Tibial nerve (tissue), 4 donors: ENCODE measurements at regions not wholly inside any gene's neighbourhood (a gene's known extent, or its start where the extent isn't known, plus 50 kb on each side); places are given as distances from the start of the nearest gene placed in this dataset.
"Not testable (repeated sequence)": the region's sequence is repeated elsewhere in the genome, so short reads cannot be mapped to it uniquely, and the experiment has no call there.

ENCODE experiments used
- EP300 ChIP-seq, 2 donors: sonication (generic); formaldehyde crosslinking; IDR thresholded peaks; one replicate each; pipeline ENCODE4 v1.6.1; 2017; ENCODE audit warnings: antibody characterized with exemption in 2 of 2, mild to moderate bottlenecking in 1 of 2
- POLR2A ChIP-seq, 2 donors: fragments of 450-650 bp; IDR thresholded peaks; one replicate each; pipeline ENCODE4 v1.6.1; 2017; ENCODE audit warnings: antibody characterized with exemption in 2 of 2, mild to moderate bottlenecking in 2 of 2, moderate library complexity in 2 of 2
- TF ChIP-seq, protein P1 (sequence below), 5 experiments: fragments of 200-600 bp in 3 of 5; fragments of 450-650 bp in 2 of 5; sonication (generic) in 3 of 5; IDR thresholded peaks; one replicate each; pipeline ENCODE4 v1.5.1; 2016 to 2019; ENCODE audit warnings: antibody characterized with exemption in 5 of 5, mild to moderate bottlenecking in 3 of 5, moderate library complexity in 2 of 5

GRCh38 chr4:79245200-79245940, 80.5 kb downstream of the NAA11 start:
- not testable (repeated sequence) for TF ChIP-seq EP300, POLR2A (IDR thresholded peaks at IDR 0.05)
- TF ChIP-seq, protein P1, sequence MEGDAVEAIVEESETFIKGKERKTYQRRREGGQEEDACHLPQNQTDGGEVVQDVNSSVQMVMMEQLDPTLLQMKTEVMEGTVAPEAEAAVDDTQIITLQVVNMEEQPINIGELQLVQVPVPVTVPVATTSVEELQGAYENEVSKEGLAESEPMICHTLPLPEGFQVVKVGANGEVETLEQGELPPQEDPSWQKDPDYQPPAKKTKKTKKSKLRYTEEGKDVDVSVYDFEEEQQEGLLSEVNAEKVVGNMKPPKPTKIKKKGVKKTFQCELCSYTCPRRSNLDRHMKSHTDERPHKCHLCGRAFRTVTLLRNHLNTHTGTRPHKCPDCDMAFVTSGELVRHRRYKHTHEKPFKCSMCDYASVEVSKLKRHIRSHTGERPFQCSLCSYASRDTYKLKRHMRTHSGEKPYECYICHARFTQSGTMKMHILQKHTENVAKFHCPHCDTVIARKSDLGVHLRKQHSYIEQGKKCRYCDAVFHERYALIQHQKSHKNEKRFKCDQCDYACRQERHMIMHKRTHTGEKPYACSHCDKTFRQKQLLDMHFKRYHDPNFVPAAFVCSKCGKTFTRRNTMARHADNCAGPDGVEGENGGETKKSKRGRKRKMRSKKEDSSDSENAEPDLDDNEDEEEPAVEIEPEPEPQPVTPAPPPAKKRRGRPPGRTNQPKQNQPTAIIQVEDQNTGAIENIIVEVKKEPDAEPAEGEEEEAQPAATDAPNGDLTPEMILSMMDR (IDR thresholded peaks at IDR 0.05) = not testable (repeated sequence)
